NCI-H526 (cell line): ENCODE measurements at regions not wholly inside any gene's neighbourhood (a gene's known extent, or its start where the extent isn't known, plus 50 kb on each side); places are given as distances from the start of the nearest gene placed in this dataset.

Source experiments
- DNase-seq, 2 experiments: peaks; one replicate each; lab custom pipeline; 2025; lab: John Stamatoyannopoulos, UW

DNA sequence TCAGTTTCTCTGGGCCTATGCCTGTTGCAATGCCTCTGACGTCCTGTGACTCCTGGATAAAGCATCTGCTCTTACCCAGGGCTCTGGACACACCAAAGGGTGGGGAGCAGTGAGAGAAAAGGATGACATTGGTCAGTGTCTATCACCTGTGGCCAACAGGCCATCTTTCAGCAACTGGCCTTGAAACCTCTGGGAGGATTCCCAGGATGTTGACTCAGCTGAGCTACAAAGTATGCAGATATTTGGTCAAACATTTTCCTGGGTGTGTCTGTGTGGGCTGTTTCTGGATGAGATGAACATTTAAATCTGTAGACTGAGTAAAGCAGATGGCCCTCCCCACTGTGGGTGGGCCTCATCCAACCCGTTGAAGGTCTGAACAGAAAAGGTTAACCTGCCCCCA lies 149.9 kb downstream of the SPATA19 start:
- no peak for DNase-seq

GRCh38 chr11:133694701-133695100 lies 150.6 kb downstream of the SPATA19 start:
- DNase-seq, result no peak

DNA sequence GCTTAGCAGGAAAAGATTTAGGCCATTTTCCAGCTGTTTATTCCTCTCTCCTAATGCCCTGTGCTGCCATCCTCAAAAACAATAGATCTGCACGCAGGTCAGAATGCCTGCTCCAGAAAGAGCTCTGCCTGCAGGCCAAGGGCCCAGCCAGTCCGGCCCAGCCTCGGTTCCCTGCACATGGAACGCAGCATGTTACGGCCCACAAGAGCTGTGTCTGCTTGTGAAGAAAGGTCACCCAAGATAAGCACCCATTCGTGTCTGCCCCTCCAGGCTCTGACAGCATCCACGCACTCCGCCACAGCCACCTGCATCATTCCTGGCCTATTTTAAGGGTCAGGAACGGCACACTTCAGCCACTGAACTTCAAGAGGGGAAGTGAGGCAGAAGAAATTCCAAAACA lies 152.2 kb downstream of the SPATA19 start:
- no peak for DNase-seq

- no peak for DNase-seq
These were observed 153.0 kb downstream of the SPATA19 start for GRCh38 chr11:133692126-133692934.

DNA sequence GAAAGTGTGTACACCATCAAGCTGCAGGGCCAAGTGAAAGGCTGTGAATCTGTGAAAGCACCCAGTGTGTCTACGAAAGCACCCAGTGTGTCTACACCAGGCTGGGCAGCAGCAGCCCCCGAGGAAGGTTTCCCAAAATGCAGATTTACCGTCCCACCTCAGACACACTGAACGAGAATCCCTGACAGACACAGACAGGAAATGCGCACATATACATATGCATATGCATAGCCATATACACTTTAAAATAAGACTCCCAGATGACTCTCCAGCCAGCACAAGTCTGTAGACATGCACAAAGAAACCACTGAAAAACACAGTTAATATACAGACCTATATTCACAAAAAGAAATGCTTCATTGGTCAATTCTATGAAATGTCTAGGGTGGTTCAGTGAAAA lies 155.5 kb upstream of the OPCML start:
- DNase-seq, result no peak

- DNase-seq, result peak; percentile 98 to 99
These were observed 149.6 kb upstream of the OPCML start for GRCh38 chr11:133681901-133682300.

DNA sequence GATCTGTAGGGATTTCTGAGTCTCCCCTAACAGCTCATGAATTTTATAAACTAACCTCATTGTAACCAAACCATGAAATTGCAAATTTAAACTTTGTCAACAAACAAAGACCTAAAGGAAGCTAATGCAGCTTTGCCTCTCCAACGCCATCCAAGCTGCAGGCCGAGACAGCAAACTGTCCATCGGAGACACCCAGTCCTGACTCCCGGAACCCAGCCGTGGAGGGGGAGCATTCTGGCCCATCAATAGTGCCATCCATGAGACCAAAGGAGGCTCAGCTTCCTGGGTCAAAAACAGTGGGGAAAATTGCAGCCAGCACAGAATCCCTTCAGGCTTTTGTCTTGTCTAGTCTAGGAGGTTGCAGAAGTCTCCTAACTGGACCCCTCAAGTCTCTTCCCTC lies 147.6 kb upstream of the OPCML start:
- DNase-seq, result no peak

- no peak for DNase-seq
These were observed 145.9 kb upstream of the OPCML start for GRCh38 chr11:133678191-133678590.

DNA sequence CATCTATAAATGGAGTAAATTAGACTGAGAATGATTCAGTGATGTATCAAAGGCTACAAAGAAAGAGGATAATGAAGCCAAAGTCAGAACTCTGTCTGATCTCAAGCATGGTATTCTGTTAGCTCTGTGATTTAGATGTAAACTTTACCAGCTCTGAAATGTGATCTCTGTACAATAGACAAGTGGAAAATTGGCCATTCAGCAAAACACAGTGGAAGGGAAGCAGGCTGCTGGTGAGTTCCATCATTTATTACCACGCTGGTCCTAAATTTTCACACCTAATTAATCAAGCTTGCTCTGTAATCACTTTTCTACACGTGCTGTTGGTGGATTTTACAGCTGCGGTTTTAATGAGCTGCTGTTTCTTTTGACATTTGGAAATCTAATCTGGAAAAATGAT lies 145.1 kb upstream of the OPCML start:
- DNase-seq, result no peak

DNA sequence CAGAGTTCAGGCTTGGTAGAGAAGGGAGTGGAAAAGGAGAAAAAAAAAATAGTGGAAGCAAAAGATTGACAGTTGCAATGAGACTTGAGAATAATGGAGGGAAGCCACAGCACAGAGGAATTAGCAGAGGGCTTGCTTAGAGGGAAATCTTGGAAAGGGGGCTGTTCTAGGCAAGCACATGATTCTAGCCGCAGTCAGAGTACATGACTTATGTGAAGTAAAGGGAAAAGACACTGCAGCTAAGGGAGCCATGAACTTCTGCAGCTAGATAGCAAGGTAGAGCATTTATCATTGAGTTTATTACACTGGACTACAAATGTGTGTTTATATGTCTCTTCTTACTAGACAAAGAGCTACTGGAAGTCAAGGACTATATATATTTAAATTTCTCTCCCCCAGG lies 144.0 kb upstream of the OPCML start:
- no peak for DNase-seq

GRCh38 chr11:133669371-133670053 lies 137.2 kb upstream of the OPCML start:
- peak; percentile 95 to 98 for DNase-seq

DNA sequence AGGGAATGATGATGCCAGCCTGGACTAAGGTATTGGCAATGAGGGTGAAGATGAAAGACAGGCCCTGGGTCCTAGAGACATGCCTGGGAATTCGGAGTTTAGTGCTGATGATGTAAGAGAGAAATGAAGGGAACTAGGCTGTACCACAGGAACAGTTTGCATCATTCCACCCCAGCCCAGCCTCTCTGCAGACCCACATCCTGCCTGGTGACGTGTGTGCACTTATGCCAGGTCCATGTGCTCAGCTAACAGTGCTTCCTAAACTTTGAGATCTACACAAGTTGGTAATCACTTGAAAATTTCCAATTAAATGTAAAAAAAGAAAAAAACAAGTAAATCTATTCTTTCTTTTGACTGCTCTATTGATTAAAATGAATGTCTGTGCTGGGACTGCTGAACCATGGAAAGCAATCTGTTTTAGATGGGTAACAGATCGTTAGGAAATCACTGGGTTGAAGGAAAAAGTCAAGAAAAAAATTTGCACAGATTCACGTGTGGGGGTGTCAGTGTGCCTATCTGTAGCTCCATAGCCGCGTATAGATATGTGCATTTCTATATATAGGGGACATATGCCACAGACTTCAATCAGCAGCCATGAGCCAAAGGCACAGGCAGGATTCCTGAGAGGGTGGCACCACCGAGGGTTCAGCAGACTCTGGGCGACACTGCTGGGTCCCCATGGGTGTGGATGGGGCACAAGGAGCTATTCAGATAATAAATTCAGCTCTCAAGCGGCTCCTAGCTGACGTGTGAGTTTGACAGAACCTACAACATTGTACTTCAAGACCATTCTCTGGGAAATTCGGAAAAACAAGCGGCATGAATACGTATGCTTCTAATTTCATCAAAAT lies 131.1 kb upstream of the OPCML start:
- no peak for DNase-seq

GRCh38 chr11:133661846-133662245 lies 129.5 kb upstream of the OPCML start:
- DNase-seq, result no peak

- DNase-seq, result peak; percentile 81 to 90
These were observed 127.9 kb upstream of the OPCML start for GRCh38 chr11:133660202-133660568.

- DNase-seq, result peak; percentile 26 to 81
These were observed 127.4 kb upstream of the OPCML start for GRCh38 chr11:133659538-133660201.

GRCh38 chr11:133657054-133657453 lies 124.8 kb upstream of the OPCML start:
- peak; percentile 94 to 97 for DNase-seq

GRCh38 chr11:133656082-133656635 lies 123.9 kb upstream of the OPCML start:
- DNase-seq, result no peak

GRCh38 chr11:133654630-133655212 lies 122.4 kb upstream of the OPCML start:
- DNase-seq, result no peak

DNA sequence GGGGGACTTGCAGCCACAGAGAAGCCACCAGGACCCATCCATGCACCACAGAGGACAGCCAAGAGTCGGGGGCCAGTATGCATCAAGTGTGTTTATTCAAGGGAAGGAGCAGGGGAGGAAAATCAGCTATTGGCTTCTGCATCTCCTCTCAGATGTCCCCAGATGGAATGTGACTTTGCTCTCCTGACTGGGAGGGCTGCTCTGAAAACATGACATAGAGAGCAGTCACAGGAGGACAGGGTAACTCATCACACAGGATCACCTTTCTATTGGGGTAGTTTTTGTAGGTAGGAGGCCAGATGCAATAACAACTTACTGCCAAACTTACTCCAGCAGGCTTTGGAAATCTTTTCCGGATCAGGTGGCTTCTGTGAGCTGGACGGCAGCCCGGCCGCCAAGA lies 121.0 kb upstream of the OPCML start:
- no peak for DNase-seq

- no peak for DNase-seq
These were observed 117.8 kb upstream of the OPCML start for GRCh38 chr11:133650082-133650481.

DNA sequence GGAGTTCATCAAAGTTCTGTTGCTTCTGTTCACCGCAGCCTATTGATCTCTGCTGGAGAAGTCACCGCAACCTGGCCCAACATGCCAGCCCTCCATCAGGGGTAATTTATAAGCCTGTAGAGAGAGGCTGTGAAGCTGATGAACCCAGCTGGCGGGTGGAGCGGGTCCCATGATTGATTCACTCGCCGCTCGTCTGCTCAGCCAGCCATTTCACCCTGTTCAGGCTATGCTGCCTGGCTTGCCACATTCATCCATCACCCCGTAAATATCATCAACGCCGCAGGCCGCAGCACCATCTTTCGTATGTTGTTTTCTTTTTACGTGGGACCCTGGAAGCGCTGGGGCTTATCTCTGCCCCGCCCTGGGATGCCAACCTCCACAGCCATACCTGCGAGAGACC lies 116.7 kb upstream of the OPCML start:
- DNase-seq, result no peak
